Cardiac fibroblast (primary cell): ENCODE measurements at regions not wholly inside any gene's neighbourhood (a gene's known extent, or its start where the extent isn't known, plus 50 kb on each side); places are given as distances from the start of the nearest gene placed in this dataset.

ENCODE experiments used
- DNase-seq, 2 donors: peaks; one replicate each; pipeline versions ENCODE4 v3.0.0 to v3.0.0-alpha.2; 2010; ENCODE audit warnings: low read depth in 2 of 2
- H3K4me3 ChIP-seq, 2 donors: replicated peaks in 1 of 2; 1 replicate in 1 of 2; 2 replicates in 1 of 2; pipeline ENCODE4 v1.5.1; 2011; ENCODE audit warnings: low read depth in 2 of 2, low read length in 2 of 2, mild to moderate bottlenecking in 2 of 2, moderate library complexity in 1 of 2
- CTCF ChIP-seq: IDR thresholded peaks from one replicate; pipeline ENCODE4 v1.5.1; 2011; ENCODE audit warnings: low read depth, mild to moderate bottlenecking, low read length, inconsistent platforms

- H3K4me3 ChIP-seq: no peak overlapping the region
- no peak for DNase-seq
- no peak for TF ChIP-seq CTCF
Observed at GRCh38 chr16:48942996-48943395, 333.0 kb upstream of the N4BP1 start.

- H3K4me3 ChIP-seq: no peak overlapping the region
- no peak for TF ChIP-seq CTCF
- DNase-seq: no peak
Observed at GRCh38 chr16:48936811-48937210, 326.8 kb upstream of the N4BP1 start.

GRCh38 chr16:48932216-48932855 lies 322.4 kb upstream of the N4BP1 start:
- no peak overlapping the region for H3K4me3 ChIP-seq
- no peak for TF ChIP-seq CTCF
- DNase-seq: no peak

- TF ChIP-seq CTCF: no peak
- DNase-seq: no peak
- no peak overlapping the region for H3K4me3 ChIP-seq
Observed at GRCh38 chr16:48930951-48931553, 321.1 kb upstream of the N4BP1 start.

GRCh38 chr16:48919791-48920190 lies 309.8 kb upstream of the N4BP1 start:
- no peak for TF ChIP-seq CTCF
- no peak for DNase-seq
- no peak overlapping the region for H3K4me3 ChIP-seq

GRCh38 chr16:48918520-48919258 lies 308.7 kb upstream of the N4BP1 start:
- no peak for DNase-seq
- no peak for TF ChIP-seq CTCF
- H3K4me3 ChIP-seq: no peak overlapping the region
